RPMI7951 (cell line): ENCODE measurements at regions not wholly inside any gene's neighbourhood (a gene's known extent, or its start where the extent isn't known, plus 50 kb on each side); places are given as distances from the start of the nearest gene placed in this dataset.
A peak's percentile ranks its signal among the peaks of the same experiment; 100 is the strongest.
"Not testable (repeated sequence)": the region's sequence is repeated elsewhere in the genome, so short reads cannot be mapped to it uniquely, and the experiment has no call there.

Experiments used
- DNase-seq: peaks from one replicate; pipeline ENCODE4 v3.0.0-alpha.2; 2012; ENCODE audit warnings: low read depth

- no peak for DNase-seq
Observed at GRCh38 chr12:88893801-88894200, 313.5 kb upstream of the KITLG start.

GRCh38 chr12:88891434-88891833 lies 311.2 kb upstream of the KITLG start:
- DNase-seq = not testable (repeated sequence)

- no peak for DNase-seq
Observed at GRCh38 chr12:88889326-88890110, 309.2 kb upstream of the KITLG start.

GRCh38 chr12:88884600-88884999 lies 304.3 kb upstream of the KITLG start:
- DNase-seq = no peak

- no peak for DNase-seq
Observed at GRCh38 chr12:88882662-88883061, 302.4 kb upstream of the KITLG start.

- DNase-seq = no peak
Observed at GRCh38 chr12:88880051-88880450, 299.8 kb upstream of the KITLG start.

- no peak for DNase-seq
Observed at GRCh38 chr12:88878295-88878694, 298.0 kb upstream of the KITLG start.

- DNase-seq = peak; percentile 9
Observed at GRCh38 chr12:88876857-88877256, 296.6 kb upstream of the KITLG start.

- peak; percentile 21 for DNase-seq
Observed at GRCh38 chr12:88870000-88870737, 289.9 kb upstream of the KITLG start.

- no peak for DNase-seq
Observed at GRCh38 chr12:88868050-88868449, 287.8 kb upstream of the KITLG start.

- DNase-seq = no peak
Observed at GRCh38 chr12:88867510-88867909, 287.2 kb upstream of the KITLG start.

- no peak for DNase-seq
Observed at GRCh38 chr12:88866881-88867280, 286.6 kb upstream of the KITLG start.

- no peak for DNase-seq
Observed at GRCh38 chr12:88865537-88865936, 285.3 kb upstream of the KITLG start.

GRCh38 chr12:88860851-88861250 lies 280.6 kb upstream of the KITLG start:
- no peak for DNase-seq

- no peak for DNase-seq
Observed at GRCh38 chr12:88856201-88856600, 275.9 kb upstream of the KITLG start.

GRCh38 chr12:88855301-88855700 lies 275.0 kb upstream of the KITLG start:
- no peak for DNase-seq

- peak; percentile 9 for DNase-seq
Observed at GRCh38 chr12:88854260-88854659, 274.0 kb upstream of the KITLG start.

- not testable (repeated sequence) for DNase-seq
Observed at GRCh38 chr12:88847246-88847645, 267.0 kb upstream of the KITLG start.

- DNase-seq = no peak
Observed at GRCh38 chr12:88844426-88844825, 264.2 kb upstream of the KITLG start.

GRCh38 chr12:88842314-88842713 lies 262.0 kb upstream of the KITLG start:
- DNase-seq = no peak

GRCh38 chr12:88839486-88839885 lies 259.2 kb upstream of the KITLG start:
- no peak for DNase-seq

GRCh38 chr12:88836156-88836555 lies 255.9 kb upstream of the KITLG start:
- peak; percentile 3 for DNase-seq

- no peak for DNase-seq
Observed at GRCh38 chr12:88834226-88834625, 254.0 kb upstream of the KITLG start.
